B cell (primary cell): ENCODE measurements at regions not wholly inside any gene's neighbourhood (a gene's known extent, or its start where the extent isn't known, plus 50 kb on each side); places are given as distances from the start of the nearest gene placed in this dataset.

Experiments
- EZH2 ChIP-seq: IDR thresholded peaks from 2 replicates; pipeline ENCODE4 v1.6.1; 2012; ENCODE audit warnings: borderline replicate concordance, low read depth, mild to moderate bottlenecking, moderate library complexity, low read length; ENCODE audit not compliant: insufficient read depth, poor library complexity, severe bottlenecking
- TF ChIP-seq, protein P1 (sequence below): fragments of 200-600 bp; IDR thresholded peaks from one replicate; pipeline ENCODE4 v1.8.0; 2022; ENCODE audit warnings: antibody characterized with exemption, mild to moderate bottlenecking

DNA sequence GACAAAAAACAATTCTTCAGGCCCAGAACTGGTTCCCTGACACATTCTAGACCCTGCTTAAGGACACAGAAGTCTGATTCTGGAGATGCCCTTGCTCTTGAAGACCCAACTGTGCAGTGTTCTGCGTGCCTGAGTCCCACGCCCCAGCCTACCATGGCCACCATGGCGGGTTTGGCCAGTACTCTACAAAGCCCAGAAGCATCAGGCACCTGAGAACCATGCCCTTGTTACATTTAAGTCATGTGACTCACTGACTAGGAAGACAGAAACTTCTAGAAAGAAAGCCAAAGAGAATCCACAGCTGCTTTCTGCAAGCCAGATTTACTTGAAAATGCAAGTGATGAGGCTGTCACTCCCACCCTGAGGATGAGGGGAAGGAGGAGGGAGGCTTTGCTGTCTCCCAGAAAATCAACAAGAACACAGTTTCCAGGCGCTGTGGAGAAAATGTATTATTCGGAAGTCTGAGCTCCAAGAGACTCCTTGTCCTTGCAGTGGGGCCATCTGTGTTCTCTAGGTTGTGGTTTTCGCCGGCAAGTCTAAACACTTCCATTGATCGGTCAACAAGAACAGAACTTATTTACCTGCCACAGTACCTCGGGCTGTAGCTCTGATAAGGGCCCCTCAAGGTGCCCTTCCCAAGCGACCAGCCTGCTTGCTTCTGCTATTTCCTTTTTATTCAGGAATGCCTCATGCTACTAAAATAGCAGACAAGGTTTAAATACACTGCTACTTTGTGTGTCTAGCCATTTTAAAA lies 81.3 kb upstream of the DMRT1 start:
- TF ChIP-seq, protein P1, sequence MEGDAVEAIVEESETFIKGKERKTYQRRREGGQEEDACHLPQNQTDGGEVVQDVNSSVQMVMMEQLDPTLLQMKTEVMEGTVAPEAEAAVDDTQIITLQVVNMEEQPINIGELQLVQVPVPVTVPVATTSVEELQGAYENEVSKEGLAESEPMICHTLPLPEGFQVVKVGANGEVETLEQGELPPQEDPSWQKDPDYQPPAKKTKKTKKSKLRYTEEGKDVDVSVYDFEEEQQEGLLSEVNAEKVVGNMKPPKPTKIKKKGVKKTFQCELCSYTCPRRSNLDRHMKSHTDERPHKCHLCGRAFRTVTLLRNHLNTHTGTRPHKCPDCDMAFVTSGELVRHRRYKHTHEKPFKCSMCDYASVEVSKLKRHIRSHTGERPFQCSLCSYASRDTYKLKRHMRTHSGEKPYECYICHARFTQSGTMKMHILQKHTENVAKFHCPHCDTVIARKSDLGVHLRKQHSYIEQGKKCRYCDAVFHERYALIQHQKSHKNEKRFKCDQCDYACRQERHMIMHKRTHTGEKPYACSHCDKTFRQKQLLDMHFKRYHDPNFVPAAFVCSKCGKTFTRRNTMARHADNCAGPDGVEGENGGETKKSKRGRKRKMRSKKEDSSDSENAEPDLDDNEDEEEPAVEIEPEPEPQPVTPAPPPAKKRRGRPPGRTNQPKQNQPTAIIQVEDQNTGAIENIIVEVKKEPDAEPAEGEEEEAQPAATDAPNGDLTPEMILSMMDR, result no peak
- no peak for TF ChIP-seq EZH2
